ENCODE measurements at regions not wholly inside any gene's neighbourhood (a gene's known extent, or its start where the extent isn't known, plus 50 kb on each side); places are given as distances from the start of the nearest gene placed in this dataset.

- Histone ChIP-seq H3K4me2 (ENCODE audit: insufficient read depth, low read length) (no peak overlapping the region), H3K36me3 (ENCODE audit: control insufficient read depth in 2 of 2, extremely low read depth in 1 of 2, insufficient read depth in 2 of 2, low read length in 2 of 2) (no peaks in the 10 kb centered on the region), H3K4me3 (replicated peaks in 1 of 3; ENCODE audit: insufficient read depth in 1 of 3, low read depth in 1 of 3, low read length in 3 of 3) (no peak overlapping the region), H3K4me1 (ENCODE audit: control insufficient read depth, extremely low read depth, insufficient read depth, low read length) (no peaks in the 10 kb centered on the region), H3K27me3 (ENCODE audit: control insufficient read depth in 2 of 2, insufficient read depth in 2 of 2, low read length in 2 of 2) (no peaks in the 10 kb centered on the region), H3K9ac (replicated peaks; ENCODE audit: extremely low read depth, insufficient read depth, low read length) (no peak overlapping the region), H3K9me1 (replicated peaks; ENCODE audit: control insufficient read depth, extremely low read depth, insufficient read depth, low read length) (no peaks in the 10 kb centered on the region), H3K79me2 (ENCODE audit: control insufficient read depth, insufficient read depth, low read length) (no peaks in the 10 kb centered on the region), H4K20me1 (replicated peaks; ENCODE audit: control insufficient read depth, extremely low read depth, insufficient read depth, low read length) (no peaks in the 10 kb centered on the region), H3K9me3 (replicated peaks; ENCODE audit: control insufficient read depth, insufficient read depth, low read length) (no peaks in the 10 kb centered on the region), H2AFZ (ENCODE audit: low read depth, low read length) (no peak overlapping the region), H3K27ac (ENCODE audit: insufficient read depth, low read depth, low read length) (no peak overlapping the region)
- FAIRE-seq: no peak
- TF ChIP-seq JUN (IDR thresholded peaks at IDR 0.05; ENCODE audit: borderline replicate concordance, insufficient read depth, insufficient read length, low read depth): no peak
- BruUV-seq (replicated peaks): no TSS peak
- CTCF ChIA-PET: no interaction called here
- intact Hi-C loops (cut with micrococcal nuclease): no loop called here
- POLR2A ChIA-PET: no interaction called here
- dilution Hi-C loops (cut with MboI; ENCODE audit: extremely low pct_ligation_motif_present, low sequenced_read_pairs): no loop called here
- no peak for DNase-seq (ENCODE audit: low read depth, low spot score)
Observed at GRCh38 chr4:144366425-144366824, 225.9 kb upstream of the GYPA start.

- H3K4me1 ChIP-seq (ENCODE audit: control insufficient read depth, extremely low read depth, insufficient read depth, low read length): no peaks in the 10 kb centered on the region
- TF ChIP-seq FOS (IDR thresholded peaks at IDR 0.05; ENCODE audit: borderline replicate concordance, insufficient read depth, low read length) (no peak), POLR2AphosphoS5 (IDR thresholded peaks at IDR 0.05; ENCODE audit: insufficient read depth, low read depth, low read length) (no peak)
- dilution Hi-C loops (cut with MboI; ENCODE audit: extremely low pct_ligation_motif_present, low sequenced_read_pairs): no loop called here
- H3K4me3 ChIP-seq (replicated peaks in 1 of 3; ENCODE audit: insufficient read depth in 1 of 3, low read depth in 1 of 3, low read length in 3 of 3): no peak overlapping the region
- FAIRE-seq: no peak
- no peaks in the 10 kb centered on the region for H3K9me3 ChIP-seq (replicated peaks; ENCODE audit: control insufficient read depth, insufficient read depth, low read length)
- DNase-seq (ENCODE audit: low read depth, low spot score): no peak
- intact Hi-C loops (cut with micrococcal nuclease): no loop called here
- BruUV-seq (replicated peaks): no TSS peak
- no peak overlapping the region for H3K9ac ChIP-seq (replicated peaks; ENCODE audit: extremely low read depth, insufficient read depth, low read length)
- H2AFZ ChIP-seq (ENCODE audit: low read depth, low read length): no peak overlapping the region
- ChIA-PET POLR2A (no interaction called here), CTCF (no interaction called here)
- H3K79me2 ChIP-seq (ENCODE audit: control insufficient read depth, insufficient read depth, low read length): no peaks in the 10 kb centered on the region
- H3K4me2 ChIP-seq (ENCODE audit: insufficient read depth, low read length): no peak overlapping the region
- H3K27me3 ChIP-seq (ENCODE audit: control insufficient read depth in 2 of 2, insufficient read depth in 2 of 2, low read length in 2 of 2): no peaks in the 10 kb centered on the region
- no peaks in the 10 kb centered on the region for H3K9me1 ChIP-seq (replicated peaks; ENCODE audit: control insufficient read depth, extremely low read depth, insufficient read depth, low read length)
- no peaks in the 10 kb centered on the region for H3K36me3 ChIP-seq (ENCODE audit: control insufficient read depth in 2 of 2, extremely low read depth in 1 of 2, insufficient read depth in 2 of 2, low read length in 2 of 2)
- no peak overlapping the region for H3K27ac ChIP-seq (ENCODE audit: insufficient read depth, low read depth, low read length)
- no peaks in the 10 kb centered on the region for H4K20me1 ChIP-seq (replicated peaks; ENCODE audit: control insufficient read depth, extremely low read depth, insufficient read depth, low read length)
Observed at GRCh38 chr4:144371485-144371884, 231.0 kb upstream of the GYPA start.

Data from endothelial cell of umbilical vein (primary cell).